Karpas-422 (cell line): ENCODE measurements at regions not wholly inside any gene's neighbourhood (a gene's known extent, or its start where the extent isn't known, plus 50 kb on each side); places are given as distances from the start of the nearest gene placed in this dataset.

Experiments used
- DNase-seq: peaks from one replicate; pipeline ENCODE4 v3.0.0-alpha.2; 2015
- H2AFZ ChIP-seq: fragments of 200-600 bp; sonication (generic); 2 replicates; pipeline ENCODE4 v1.6.1; 2014; ENCODE audit warnings: antibody characterized with exemption, low read length, mixed read lengths
- H3K27ac ChIP-seq: fragments of 200-600 bp; sonication (generic); 2 replicates; pipeline ENCODE4 v1.5.1; 2014; ENCODE audit warnings: mild to moderate bottlenecking, low read length, moderate library complexity
- H3K27me3 ChIP-seq: fragments of 200-600 bp; sonication (generic); 2 replicates; pipeline ENCODE4 v1.6.1; 2014; ENCODE audit warnings: low read length, mixed read lengths
- H3K36me3 ChIP-seq: fragments of 200-600 bp; sonication (generic); 2 replicates; pipeline ENCODE4 v1.6.1; 2014; ENCODE audit warnings: low read length, mixed read lengths; ENCODE audit not compliant: insufficient read depth
- H3K4me1 ChIP-seq: fragments of 200-600 bp; sonication (generic); 2 replicates; pipeline ENCODE4 v1.6.1; 2014; ENCODE audit warnings: mild to moderate bottlenecking, low read length, mixed read lengths
- H3K4me2 ChIP-seq: fragments of 200-600 bp; sonication (generic); 2 replicates; pipeline ENCODE4 v1.6.1; 2014; ENCODE audit warnings: low read length, low read depth, mild to moderate bottlenecking; ENCODE audit not compliant: poor library complexity, severe bottlenecking
- H3K4me3 ChIP-seq: fragments of 200-600 bp; sonication (generic); 2 replicates; pipeline ENCODE4 v1.5.1; 2014; ENCODE audit warnings: mild to moderate bottlenecking, antibody characterized with exemption, low read length, mixed read lengths
- H3K79me2 ChIP-seq: fragments of 200-600 bp; sonication (generic); 2 replicates; pipeline ENCODE4 v1.6.1; 2014; ENCODE audit warnings: mild to moderate bottlenecking, low read length, mixed read lengths
- H3K9ac ChIP-seq: fragments of 200-600 bp; sonication (generic); 2 replicates; pipeline ENCODE4 v1.6.0; 2014; ENCODE audit warnings: low read length
- H3K9me2 ChIP-seq: fragments of 200-600 bp; sonication (generic), shearing (Covaris generic); replicated peaks from 2 replicates; pipeline ENCODE4 v1.6.0; 2014; ENCODE audit warnings: mild to moderate bottlenecking, low read length, moderate library complexity; ENCODE audit not compliant: insufficient read depth
- H3K9me3 ChIP-seq: fragments of 300-700, 200-600 bp; sonication (generic); 2 replicates; pipeline ENCODE4 v1.6.1; 2014; ENCODE audit warnings: low read length, mixed read lengths
- H4K20me1 ChIP-seq: fragments of 200-600 bp; sonication (generic); 2 replicates; pipeline ENCODE4 v1.6.1; 2014; ENCODE audit warnings: mild to moderate bottlenecking, antibody characterized with exemption, low read length, low read depth; ENCODE audit not compliant: insufficient read depth

- Histone ChIP-seq H3K79me2 (no peaks in the 10 kb centered on the region), H3K9me2 (no peaks in the 10 kb centered on the region), H2AFZ (no peak overlapping the region), H3K27ac (no peak overlapping the region), H3K27me3 (no peaks in the 10 kb centered on the region), H3K4me2 (no peak overlapping the region), H3K4me1 (no peaks in the 10 kb centered on the region), H3K9me3 (no peaks in the 10 kb centered on the region), H3K9ac (no peak overlapping the region), H3K36me3 (no peaks in the 10 kb centered on the region), H4K20me1 (no peaks in the 10 kb centered on the region), H3K4me3 (no peak overlapping the region)
- DNase-seq: no peak
These were observed 77.4 kb downstream of the KCNF1 start for GRCh38 chr2:10989151-10989550.

- H3K4me1 ChIP-seq: no peaks in the 10 kb centered on the region
- no peaks in the 10 kb centered on the region for H3K36me3 ChIP-seq
- no peak overlapping the region for H3K27ac ChIP-seq
- H3K4me2 ChIP-seq: no peak overlapping the region
- no peaks in the 10 kb centered on the region for H3K9me2 ChIP-seq
- H4K20me1 ChIP-seq: no peaks in the 10 kb centered on the region
- H3K9me3 ChIP-seq: no peaks in the 10 kb centered on the region
- no peaks in the 10 kb centered on the region for H3K27me3 ChIP-seq
- H3K9ac ChIP-seq: no peak overlapping the region
- H2AFZ ChIP-seq: no peak overlapping the region
- DNase-seq: no peak
- no peak overlapping the region for H3K4me3 ChIP-seq
- no peaks in the 10 kb centered on the region for H3K79me2 ChIP-seq
These were observed 78.0 kb downstream of the KCNF1 start for GRCh38 chr2:10989782-10990181.

- Histone ChIP-seq H4K20me1 (no peaks in the 10 kb centered on the region), H3K36me3 (no peaks in the 10 kb centered on the region), H3K4me2 (no peak overlapping the region), H3K27me3 (no peaks in the 10 kb centered on the region), H3K9me3 (no peaks in the 10 kb centered on the region), H3K27ac (no peak overlapping the region), H3K9me2 (no peaks in the 10 kb centered on the region), H3K79me2 (no peaks in the 10 kb centered on the region), H2AFZ (no peak overlapping the region), H3K4me3 (no peak overlapping the region), H3K9ac (no peak overlapping the region), H3K4me1 (no peaks in the 10 kb centered on the region)
- DNase-seq: no peak
These were observed 78.9 kb downstream of the KCNF1 start for GRCh38 chr2:10990561-10991111.

GRCh38 chr2:10992023-10992791 lies 80.5 kb downstream of the KCNF1 start:
- Histone ChIP-seq H3K36me3 (no peaks in the 10 kb centered on the region), H2AFZ (no peak overlapping the region), H3K4me1 (no peaks in the 10 kb centered on the region), H3K79me2 (no peaks in the 10 kb centered on the region), H3K9me2 (no peaks in the 10 kb centered on the region), H3K4me3 (no peak overlapping the region), H3K27me3 (no peaks in the 10 kb centered on the region), H4K20me1 (no peaks in the 10 kb centered on the region), H3K4me2 (no peak overlapping the region), H3K9ac (no peak overlapping the region), H3K27ac (no peak overlapping the region), H3K9me3 (no peaks in the 10 kb centered on the region)
- DNase-seq: no peak

GRCh38 chr2:10993001-10993481 lies 81.3 kb downstream of the KCNF1 start:
- H3K27me3 ChIP-seq: no peaks in the 10 kb centered on the region
- no peaks in the 10 kb centered on the region for H3K9me2 ChIP-seq
- H3K27ac ChIP-seq: no peak overlapping the region
- no peaks in the 10 kb centered on the region for H3K4me1 ChIP-seq
- H3K9ac ChIP-seq: no peak overlapping the region
- H3K4me2 ChIP-seq: no peak overlapping the region
- H3K36me3 ChIP-seq: no peaks in the 10 kb centered on the region
- no peaks in the 10 kb centered on the region for H4K20me1 ChIP-seq
- H3K79me2 ChIP-seq: no peaks in the 10 kb centered on the region
- no peak overlapping the region for H2AFZ ChIP-seq
- H3K9me3 ChIP-seq: no peaks in the 10 kb centered on the region
- H3K4me3 ChIP-seq: no peak overlapping the region
- DNase-seq: no peak

GRCh38 chr2:10995366-10995970 lies 83.7 kb downstream of the KCNF1 start:
- no peak overlapping the region for H3K4me2 ChIP-seq
- no peak overlapping the region for H2AFZ ChIP-seq
- no peaks in the 10 kb centered on the region for H3K9me2 ChIP-seq
- no peaks in the 10 kb centered on the region for H4K20me1 ChIP-seq
- H3K36me3 ChIP-seq: no peaks in the 10 kb centered on the region
- no peak overlapping the region for H3K27ac ChIP-seq
- H3K9ac ChIP-seq: no peak overlapping the region
- no peaks in the 10 kb centered on the region for H3K27me3 ChIP-seq
- DNase-seq: no peak
- H3K4me1 ChIP-seq: no peaks in the 10 kb centered on the region
- no peaks in the 10 kb centered on the region for H3K9me3 ChIP-seq
- no peaks in the 10 kb centered on the region for H3K79me2 ChIP-seq
- H3K4me3 ChIP-seq: no peak overlapping the region

- H3K36me3 ChIP-seq: no peaks in the 10 kb centered on the region
- no peaks in the 10 kb centered on the region for H3K9me2 ChIP-seq
- no peaks in the 10 kb centered on the region for H3K27me3 ChIP-seq
- H3K4me3 ChIP-seq: no peak overlapping the region
- no peaks in the 10 kb centered on the region for H4K20me1 ChIP-seq
- H3K27ac ChIP-seq: no peak overlapping the region
- H3K9ac ChIP-seq: no peak overlapping the region
- no peak for DNase-seq
- H3K4me1 ChIP-seq: no peaks in the 10 kb centered on the region
- H3K4me2 ChIP-seq: no peak overlapping the region
- no peak overlapping the region for H2AFZ ChIP-seq
- H3K9me3 ChIP-seq: no peaks in the 10 kb centered on the region
- no peaks in the 10 kb centered on the region for H3K79me2 ChIP-seq
These were observed 92.5 kb downstream of the KCNF1 start for GRCh38 chr2:11004199-11004598.

- DNase-seq: no peak
- Histone ChIP-seq H3K36me3 (no peaks in the 10 kb centered on the region), H3K9ac (no peak overlapping the region), H2AFZ (no peak overlapping the region), H4K20me1 (no peaks in the 10 kb centered on the region), H3K9me2 (no peaks in the 10 kb centered on the region), H3K27ac (no peak overlapping the region), H3K4me3 (no peak overlapping the region), H3K4me1 (no peaks in the 10 kb centered on the region), H3K9me3 (no peaks in the 10 kb centered on the region), H3K79me2 (no peaks in the 10 kb centered on the region), H3K27me3 (no peaks in the 10 kb centered on the region), H3K4me2 (no peak overlapping the region)
These were observed 93.3 kb downstream of the KCNF1 start for GRCh38 chr2:11005032-11005431.
